ENCODE measurements at regions not wholly inside any gene's neighbourhood (a gene's known extent, or its start where the extent isn't known, plus 50 kb on each side); places are given as distances from the start of the nearest gene placed in this dataset.
A peak's percentile ranks its signal among the peaks of the same experiment; 100 is the strongest.

- no peak overlapping the region for H3K4me3 ChIP-seq (ENCODE audit: severe bottlenecking)
- H3K9me3 ChIP-seq (ENCODE audit: severe bottlenecking), result no peaks in the 10 kb centered on the region
- DNase-seq (ENCODE audit: low spot score) (no peak), ATAC-seq (ENCODE audit: low read depth) (no peak)
- H3K27ac ChIP-seq (ENCODE audit: poor library complexity, severe bottlenecking), result no peak overlapping the region
- H3K27me3 ChIP-seq (ENCODE audit: insufficient read depth, poor library complexity, severe bottlenecking), result no peaks in the 10 kb centered on the region
- peaks cover 22% of the 10 kb centered on the region for H3K4me1 ChIP-seq (ENCODE audit: insufficient read depth, poor library complexity, severe bottlenecking)
- TF ChIP-seq CTCF (IDR thresholded peaks at IDR 0.05; ENCODE audit: poor library complexity, severe bottlenecking), result no peak
- H3K36me3 ChIP-seq (ENCODE audit: low read depth), result no peaks in the 10 kb centered on the region
These were observed 120.5 kb upstream of the BTBD3 start for GRCh38 chr20:11797156-11797555.

- Histone ChIP-seq H3K4me3 (ENCODE audit: severe bottlenecking) (no peak overlapping the region), H3K4me1 (ENCODE audit: insufficient read depth, poor library complexity, severe bottlenecking) (peaks cover 15% of the 10 kb centered on the region), H3K27ac (ENCODE audit: poor library complexity, severe bottlenecking) (peak overlapping the region; percentile 33), H3K27me3 (ENCODE audit: insufficient read depth, poor library complexity, severe bottlenecking) (no peaks in the 10 kb centered on the region), H3K9me3 (ENCODE audit: severe bottlenecking) (no peaks in the 10 kb centered on the region), H3K36me3 (ENCODE audit: low read depth) (no peaks in the 10 kb centered on the region)
- DNase-seq (ENCODE audit: low spot score) (no peak), ATAC-seq (ENCODE audit: low read depth) (peak; percentile 89)
- TF ChIP-seq CTCF (IDR thresholded peaks at IDR 0.05; ENCODE audit: poor library complexity, severe bottlenecking), result no peak
These were observed 118.4 kb upstream of the BTBD3 start for GRCh38 chr20:11799281-11799684.

- Histone ChIP-seq H3K4me3 (ENCODE audit: severe bottlenecking) (no peak overlapping the region), H3K4me1 (ENCODE audit: insufficient read depth, poor library complexity, severe bottlenecking) (peaks cover 37% of the 10 kb centered on the region), H3K36me3 (ENCODE audit: low read depth) (no peaks in the 10 kb centered on the region), H3K9me3 (ENCODE audit: severe bottlenecking) (no peaks in the 10 kb centered on the region), H3K27me3 (ENCODE audit: insufficient read depth, poor library complexity, severe bottlenecking) (no peaks in the 10 kb centered on the region), H3K27ac (ENCODE audit: poor library complexity, severe bottlenecking) (peak overlapping the region; percentile 83)
- DNase-seq (ENCODE audit: low spot score) (no peak), ATAC-seq (ENCODE audit: low read depth) (peak; percentile 92)
- TF ChIP-seq CTCF (IDR thresholded peaks at IDR 0.05; ENCODE audit: poor library complexity, severe bottlenecking), result no peak
These were observed 110.3 kb upstream of the BTBD3 start for GRCh38 chr20:11807054-11808048.

- Histone ChIP-seq H3K27ac (ENCODE audit: poor library complexity, severe bottlenecking) (no peak overlapping the region), H3K4me1 (ENCODE audit: insufficient read depth, poor library complexity, severe bottlenecking) (peaks cover 37% of the 10 kb centered on the region), H3K27me3 (ENCODE audit: insufficient read depth, poor library complexity, severe bottlenecking) (no peaks in the 10 kb centered on the region), H3K9me3 (ENCODE audit: severe bottlenecking) (no peaks in the 10 kb centered on the region), H3K4me3 (ENCODE audit: severe bottlenecking) (no peak overlapping the region), H3K36me3 (ENCODE audit: low read depth) (no peaks in the 10 kb centered on the region)
- ATAC-seq (ENCODE audit: low read depth) (no peak), DNase-seq (ENCODE audit: low spot score) (no peak)
- TF ChIP-seq CTCF (IDR thresholded peaks at IDR 0.05; ENCODE audit: poor library complexity, severe bottlenecking), result no peak
These were observed 108.9 kb upstream of the BTBD3 start for GRCh38 chr20:11808841-11809240.

Measured in RWPE2 (cell line).